Ascending aorta (tissue), 2 donors: ENCODE measurements at regions not wholly inside any gene's neighbourhood (a gene's known extent, or its start where the extent isn't known, plus 50 kb on each side); places are given as distances from the start of the nearest gene placed in this dataset.

Experiments used
- DNase-seq, 2 donors: peaks; one replicate each; pipeline ENCODE4 v3.0.0-alpha.2; 2019; ENCODE audit warnings: low spot score in 2 of 2
- H3K27ac ChIP-seq, 2 donors: fragments of 200-600 bp; sonication (generic); one replicate each; pipeline ENCODE4 v1.5.1; 2016 to 2017; ENCODE audit warnings: mild to moderate bottlenecking in 1 of 2
- H3K27me3 ChIP-seq: fragments of 200-600 bp; sonication (generic); one replicate; pipeline ENCODE4 v1.5.1; 2017
- H3K36me3 ChIP-seq, 2 donors: fragments of 200-600 bp; sonication (generic); one replicate each; pipeline ENCODE4 v1.5.1; 2016
- H3K4me1 ChIP-seq, 2 donors: fragments of 200-600 bp; sonication (generic); one replicate each; pipeline ENCODE4 v1.5.1; 2016 to 2017; ENCODE audit warnings: mild to moderate bottlenecking in 1 of 2
- H3K4me3 ChIP-seq, 2 donors: fragments of 200-600 bp; sonication (generic); one replicate each; pipeline ENCODE4 v1.5.1; 2016 to 2017; ENCODE audit warnings: mild to moderate bottlenecking in 1 of 2
- H3K9me3 ChIP-seq, 2 donors: fragments of 200-600 bp; sonication (generic); one replicate each; pipeline ENCODE4 v1.5.1; 2016
- CTCF ChIP-seq, 3 experiments: fragments of 200-600 bp in 2 of 3; fragments of 450-650 bp in 1 of 3; sonication (generic) in 2 of 3; IDR thresholded peaks; one replicate each; pipeline ENCODE4 v1.5.1; 2016 to 2019; ENCODE audit warnings: antibody characterized with exemption in 3 of 3, mild to moderate bottlenecking in 1 of 3, moderate library complexity in 1 of 3
- intact Hi-C: fragments of 100-400 bp; cut with DNase I; formaldehyde crosslinking; loops from one replicate; pipeline ENCODE4 v1.15.1; 2023

- H3K27me3 ChIP-seq = no peaks in the 10 kb centered on the region
- H3K36me3 ChIP-seq = no peaks in the 10 kb centered on the region
- TF ChIP-seq CTCF (IDR thresholded peaks at IDR 0.05) = no peak
- DNase-seq = no peak
- H3K9me3 ChIP-seq = no peaks in the 10 kb centered on the region
- no peak overlapping the region for H3K27ac ChIP-seq
- no peak overlapping the region for H3K4me3 ChIP-seq
- no peaks in the 10 kb centered on the region for H3K4me1 ChIP-seq
- intact Hi-C loops = no loop called here
These were observed 322.1 kb upstream of the NOCT start for GRCh38 chr4:138693526-138693925.

GRCh38 chr4:138692411-138692810, 323.2 kb upstream of the NOCT start:
- TF ChIP-seq CTCF (IDR thresholded peaks at IDR 0.05) = no peak
- H3K27me3 ChIP-seq = no peaks in the 10 kb centered on the region
- intact Hi-C loops = no loop called here
- H3K4me3 ChIP-seq = no peak overlapping the region
- H3K9me3 ChIP-seq = no peaks in the 10 kb centered on the region
- DNase-seq = no peak
- no peak overlapping the region for H3K27ac ChIP-seq
- H3K36me3 ChIP-seq = no peaks in the 10 kb centered on the region
- no peaks in the 10 kb centered on the region for H3K4me1 ChIP-seq

- Histone ChIP-seq H3K36me3 (no peaks in the 10 kb centered on the region), H3K27ac (no peak overlapping the region), H3K27me3 (no peaks in the 10 kb centered on the region), H3K4me3 (no peak overlapping the region), H3K9me3 (peaks cover 0 to under 1% of the 10 kb centered on the region in 2 donors), H3K4me1 (no peaks in the 10 kb centered on the region)
- intact Hi-C loops = no loop called here
- no peak for DNase-seq
- TF ChIP-seq CTCF (IDR thresholded peaks at IDR 0.05) = no peak
These were observed 326.0 kb upstream of the NOCT start for GRCh38 chr4:138689593-138689992.

- DNase-seq = no peak
- H3K27me3 ChIP-seq = no peaks in the 10 kb centered on the region
- H3K4me1 ChIP-seq = no peaks in the 10 kb centered on the region
- intact Hi-C loops = no loop called here
- no peak overlapping the region for H3K4me3 ChIP-seq
- TF ChIP-seq CTCF (IDR thresholded peaks at IDR 0.05) = no peak
- peaks cover 0 to 5% of the 10 kb centered on the region in 2 donors for H3K9me3 ChIP-seq
- H3K36me3 ChIP-seq = no peaks in the 10 kb centered on the region
- H3K27ac ChIP-seq = no peak overlapping the region
These were observed 326.4 kb upstream of the NOCT start for GRCh38 chr4:138689187-138689586.

- no peak for DNase-seq
- intact Hi-C loops = no loop called here
- no peaks in the 10 kb centered on the region for H3K27me3 ChIP-seq
- H3K4me3 ChIP-seq = no peak overlapping the region
- peaks cover 0 to 10% of the 10 kb centered on the region in 2 donors for H3K9me3 ChIP-seq
- no peak overlapping the region for H3K27ac ChIP-seq
- no peaks in the 10 kb centered on the region for H3K4me1 ChIP-seq
- TF ChIP-seq CTCF (IDR thresholded peaks at IDR 0.05) = no peak
- no peaks in the 10 kb centered on the region for H3K36me3 ChIP-seq
These were observed 327.0 kb upstream of the NOCT start for GRCh38 chr4:138688408-138689085.
